H1 (cell line): ENCODE measurements at regions not wholly inside any gene's neighbourhood (a gene's known extent, or its start where the extent isn't known, plus 50 kb on each side); places are given as distances from the start of the nearest gene placed in this dataset.

ENCODE experiments used
- CTCF ChIA-PET: fragments of 300-600 bp; sonication (Branson Sonifier 250); formaldehyde crosslinking; loops from one replicate; lab custom pipeline; 2021; ENCODE audit not compliant: partially characterized antibody; lab: Charles Lee
- POLR2A ChIA-PET: fragments of 300-600 bp; sonication (Branson Sonifier 250); formaldehyde crosslinking; loops from one replicate; lab custom pipeline; 2021; ENCODE audit warnings: inconsistent platforms; ENCODE audit not compliant: partially characterized antibody; lab: Charles Lee
- DNase-seq, 2 experiments: peaks; one replicate each; pipeline versions ENCODE4 v3.0.0 to v3.0.0-alpha.2; 2010 to 2022; ENCODE audit warnings: low spot score in 2 of 2, low read depth in 1 of 2, mixed read lengths in 1 of 2
- FAIRE-seq: peaks from 2 replicates; lab custom pipeline; 2011; peaks lifted over from hg19 to GRCh38; lab: Jason Lieb, UNC
- H2AFZ ChIP-seq: 2 replicates; pipeline ENCODE4 v1.8.1; 2012; ENCODE audit warnings: low read length, inconsistent platforms
- H2AK5ac ChIP-seq: 2 replicates; pipeline ENCODE4 v1.6.1; 2013; ENCODE audit warnings: low read depth, low read length
- H2BK120ac ChIP-seq: replicated peaks from 2 replicates; pipeline ENCODE3; 2013; ENCODE audit warnings: low read depth, low read length, inconsistent platforms
- H2BK12ac ChIP-seq: 2 replicates; pipeline ENCODE4 v1.6.1; 2013; ENCODE audit warnings: low read depth, low read length
- H2BK15ac ChIP-seq: 2 replicates; pipeline ENCODE4 v1.6.1; 2013; ENCODE audit warnings: low read length
- H2BK20ac ChIP-seq: 2 replicates; pipeline ENCODE4 v1.6.1; 2013; ENCODE audit warnings: low read length
- H2BK5ac ChIP-seq: 2 replicates; pipeline ENCODE4 v1.6.1; 2013; ENCODE audit warnings: low read depth, low read length
- H3K14ac ChIP-seq: 2 replicates; pipeline ENCODE4 v1.6.1; 2013; ENCODE audit warnings: inconsistent platforms; ENCODE audit not compliant: insufficient read length
- H3K18ac ChIP-seq: 2 replicates; pipeline ENCODE4 v1.6.1; 2013; ENCODE audit warnings: low read length; ENCODE audit errors: extremely low read depth
- H3K23ac ChIP-seq: 2 replicates; pipeline ENCODE4 v1.6.1; 2013; ENCODE audit warnings: inconsistent platforms; ENCODE audit not compliant: insufficient read length
- H3K23me2 ChIP-seq: 2 replicates; pipeline ENCODE4 v1.6.1; 2013; ENCODE audit warnings: low read depth, low read length
- H3K27ac ChIP-seq: 2 replicates; pipeline ENCODE4 v1.6.1; 2011; ENCODE audit warnings: low read depth, low read length, inconsistent platforms
- H3K27me3 ChIP-seq, 4 experiments: replicated peaks in 1 of 4; 1 replicate in 1 of 4; 2 replicates in 3 of 4; pipeline versions ENCODE4 v1.6.1 to v1.8.1; 2011 to 2013; ENCODE audit warnings: low read length in 3 of 4, mild to moderate bottlenecking in 3 of 4, inconsistent platforms in 2 of 4, mixed read lengths in 2 of 4, moderate library complexity in 1 of 4; ENCODE audit not compliant: control insufficient read depth in 3 of 4, insufficient read depth in 3 of 4; ENCODE audit errors: extremely low read depth in 1 of 4
- H3K36me3 ChIP-seq, 4 experiments: 2 replicates each; pipeline versions ENCODE4 v1.6.1 to v1.8.1; 2011 to 2013; ENCODE audit warnings: mild to moderate bottlenecking in 4 of 4, low read length in 3 of 4, moderate library complexity in 2 of 4, control low read depth in 1 of 4, inconsistent platforms in 1 of 4; ENCODE audit not compliant: insufficient read depth in 4 of 4, control insufficient read depth in 2 of 4
- H3K4ac ChIP-seq: replicated peaks from 2 replicates; pipeline ENCODE3; 2013; ENCODE audit warnings: low read length, low read depth, mixed read lengths, inconsistent platforms; ENCODE audit not compliant: insufficient read length
- H3K4me1 ChIP-seq, 4 experiments: replicated peaks in 1 of 4; 1 replicate in 1 of 4; 2 replicates in 3 of 4; pipeline versions ENCODE4 v1.6.1 to v1.8.1; 2011 to 2013; ENCODE audit warnings: low read length in 3 of 4, inconsistent platforms in 2 of 4, mixed read lengths in 1 of 4; ENCODE audit not compliant: insufficient read depth in 4 of 4, control insufficient read depth in 3 of 4
- H3K4me2 ChIP-seq, 2 experiments: 2 replicates each; pipeline versions ENCODE4 v1.6.1 to v1.8.1; 2011 to 2013; ENCODE audit warnings: low read depth in 2 of 2, low read length in 2 of 2, control low read depth in 1 of 2, inconsistent platforms in 1 of 2, mild to moderate bottlenecking in 1 of 2; ENCODE audit not compliant: insufficient read depth in 1 of 2
- H3K4me3 ChIP-seq, 4 experiments: fragments of 200-600, 300-600 bp in 1 of 4; sonication (generic), shearing (Covaris generic), sonication (Bioruptor Twin) in 1 of 4; 2 replicates each; pipeline versions ENCODE4 v1.5.1 to v1.8.1; 2011 to 2016; ENCODE audit warnings: low read length in 4 of 4, low read depth in 3 of 4, control low read depth in 2 of 4, inconsistent platforms in 2 of 4, mild to moderate bottlenecking in 2 of 4, mixed read lengths in 1 of 4, moderate library complexity in 1 of 4; ENCODE audit not compliant: insufficient read depth in 2 of 4; ENCODE audit errors: extremely low read depth in 1 of 4
- H3K56ac ChIP-seq: replicated peaks from 2 replicates; pipeline ENCODE3; 2013; ENCODE audit warnings: low read depth, mild to moderate bottlenecking, mixed read lengths, low read length, inconsistent platforms; ENCODE audit not compliant: insufficient read length
- H3K79me1 ChIP-seq: 2 replicates; pipeline ENCODE4 v1.6.1; 2013; ENCODE audit warnings: low read depth, low read length, control low read depth
- H3K79me2 ChIP-seq, 2 experiments: 2 replicates each; pipeline versions ENCODE4 v1.6.1 to v1.8.1; 2012 to 2013; ENCODE audit warnings: low read length in 2 of 2, mild to moderate bottlenecking in 2 of 2, inconsistent platforms in 1 of 2; ENCODE audit not compliant: insufficient read depth in 2 of 2, control insufficient read depth in 1 of 2
- H3K9ac ChIP-seq, 4 experiments: replicated peaks in 1 of 4; 1 replicate in 1 of 4; 2 replicates in 3 of 4; pipeline versions ENCODE4 v1.6.1 to v1.8.1; 2011 to 2013; ENCODE audit warnings: low read depth in 3 of 4, low read length in 3 of 4, control low read depth in 2 of 4, mild to moderate bottlenecking in 2 of 4, moderate library complexity in 2 of 4, inconsistent platforms in 1 of 4; ENCODE audit errors: extremely low read depth in 1 of 4
- H3K9me3 ChIP-seq, 2 experiments: 2 replicates each; pipeline versions ENCODE4 v1.6.1 to v1.8.1; 2012 to 2013; ENCODE audit warnings: mild to moderate bottlenecking in 2 of 2, moderate library complexity in 2 of 2, control low read depth in 1 of 2, inconsistent platforms in 1 of 2, low read depth in 1 of 2, low read length in 1 of 2, mixed read lengths in 1 of 2; ENCODE audit not compliant: insufficient read depth in 2 of 2
- H4K20me1 ChIP-seq, 2 experiments: replicated peaks in 1 of 2; 2 replicates each; pipeline versions ENCODE3 to v1.8.1; 2011 to 2013; ENCODE audit warnings: inconsistent platforms in 2 of 2, low read length in 2 of 2, mild to moderate bottlenecking in 1 of 2; ENCODE audit not compliant: insufficient read depth in 2 of 2, control insufficient read depth in 1 of 2
- H4K5ac ChIP-seq: 2 replicates; pipeline ENCODE4 v1.6.1; 2013; ENCODE audit warnings: low read length, low read depth, mixed read lengths, inconsistent platforms; ENCODE audit not compliant: insufficient read length
- H4K8ac ChIP-seq: 2 replicates; pipeline ENCODE4 v1.8.0; 2013; ENCODE audit warnings: mild to moderate bottlenecking, moderate library complexity, low read length, inconsistent platforms; ENCODE audit not compliant: insufficient read depth; ENCODE audit errors: extremely low read depth
- H4K91ac ChIP-seq: replicated peaks from 2 replicates; pipeline ENCODE3; 2013; ENCODE audit warnings: low read length, mixed read lengths, inconsistent platforms; ENCODE audit not compliant: insufficient read length
- JUN ChIP-seq: IDR thresholded peaks from 2 replicates; pipeline ENCODE4 v1.6.1; 2011; ENCODE audit warnings: low read depth, mild to moderate bottlenecking, improper control_type of control experiment, low read length
- TBP ChIP-seq: IDR thresholded peaks from 2 replicates; pipeline ENCODE4 v1.6.1; 2011; ENCODE audit warnings: low read depth, low read length, improper control_type of control experiment
- WGBS, 2 experiments: shearing (Covaris generic) in 1 of 2; methylation state at CpG; one replicate each; pipeline versions ENCODE4 v1.1.6 to v1.1.7; 2013 to 2015; ENCODE audit warnings: low lambda C conversion rate in 2 of 2, mixed read lengths in 2 of 2, inconsistent platforms in 1 of 2, low coverage in 1 of 2, missing lambda C conversion rate in 1 of 2; ENCODE audit not compliant: insufficient replicate concordance in 2 of 2, insufficient coverage in 1 of 2, insufficient read length in 1 of 2; ENCODE audit errors: extremely low coverage in 1 of 2, missing lambda C conversion rate in 1 of 2; 5-methylcytosine and 5-hydroxymethylcytosine counted together

DNA sequence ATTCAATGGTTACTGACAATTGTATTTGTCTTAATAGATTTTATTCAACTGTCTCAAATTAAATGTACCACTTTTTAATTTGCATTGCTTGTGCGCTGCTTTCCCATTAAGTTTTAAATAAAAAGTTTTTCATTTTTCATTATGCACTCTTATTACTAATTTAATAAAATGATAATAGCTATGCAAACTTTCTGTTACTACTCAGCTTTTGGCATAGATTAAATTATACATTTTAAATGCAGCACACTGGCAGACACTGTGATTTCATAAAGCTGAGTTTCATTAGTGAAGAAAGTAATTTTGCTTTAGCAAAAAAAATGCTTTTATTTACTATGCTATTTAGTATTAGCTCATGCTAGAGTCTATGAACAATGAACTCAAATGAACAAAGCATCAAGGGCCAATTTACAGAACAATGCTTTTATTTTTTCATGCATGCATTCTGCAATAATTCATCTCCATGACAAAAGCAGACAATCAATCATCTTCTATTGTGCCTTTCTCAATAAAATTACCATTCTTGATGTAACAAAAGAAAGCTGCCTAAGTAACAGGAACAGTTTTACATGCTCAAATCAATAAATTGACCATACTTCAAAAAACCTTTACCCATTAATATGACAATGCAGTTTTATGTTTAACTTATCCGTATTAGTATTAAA is 595.2 kb upstream of the ARRDC3 start:
- Histone ChIP-seq H3K14ac (no peak overlapping the region), H3K27ac (no peak overlapping the region), H2AK5ac (no peak overlapping the region), H2BK15ac (no peak overlapping the region), H3K23me2 (no peaks in the 10 kb centered on the region), H3K4ac (no peak overlapping the region), H3K23ac (no peak overlapping the region), H4K8ac (no peak overlapping the region), H3K79me1 (no peaks in the 10 kb centered on the region), H4K91ac (no peak overlapping the region), H3K18ac (no peak overlapping the region), H4K5ac (peak overlapping the region; percentile 29), H3K4me1 (peaks cover 0 to 10% (median 2%) of the 10 kb centered on the region in 4 experiments; a peak in 2 of 7 replicates), H2BK20ac (no peak overlapping the region), H2BK120ac (no peak overlapping the region), H2BK5ac (no peak overlapping the region), H3K4me2 (peak overlapping the region in 1 of 2 experiments; percentile 42; a peak in 1 of 4 replicates), H3K4me3 (no peak overlapping the region), H3K9me3 (no peaks in the 10 kb centered on the region), H2BK12ac (no peak overlapping the region), H3K9ac (no peak overlapping the region), H3K27me3 (no peaks in the 10 kb centered on the region), H3K36me3 (no peaks in the 10 kb centered on the region), H4K20me1 (no peaks in the 10 kb centered on the region), H3K56ac (no peak overlapping the region), H3K79me2 (no peaks in the 10 kb centered on the region), H2AFZ (no peak overlapping the region)
- TF ChIP-seq JUN: no peak
- no peak for TF ChIP-seq TBP
- DNase-seq (no peak), FAIRE-seq (no peak)
- CTCF ChIA-PET: no interaction called here
- POLR2A ChIA-PET: no interaction called here
- WGBS, 2 experiments: 75% methylated on average over 2 of the region's 2 CpGs; no CpG with 5 or more reads in 1 of the 2 experiments
